ENCODE measurements at regions not wholly inside any gene's neighbourhood (a gene's known extent, or its start where the extent isn't known, plus 50 kb on each side); places are given as distances from the start of the nearest gene placed in this dataset.
"Not testable (repeated sequence)": the region's sequence is repeated elsewhere in the genome, so short reads cannot be mapped to it uniquely, and the experiment has no call there.

DNA sequence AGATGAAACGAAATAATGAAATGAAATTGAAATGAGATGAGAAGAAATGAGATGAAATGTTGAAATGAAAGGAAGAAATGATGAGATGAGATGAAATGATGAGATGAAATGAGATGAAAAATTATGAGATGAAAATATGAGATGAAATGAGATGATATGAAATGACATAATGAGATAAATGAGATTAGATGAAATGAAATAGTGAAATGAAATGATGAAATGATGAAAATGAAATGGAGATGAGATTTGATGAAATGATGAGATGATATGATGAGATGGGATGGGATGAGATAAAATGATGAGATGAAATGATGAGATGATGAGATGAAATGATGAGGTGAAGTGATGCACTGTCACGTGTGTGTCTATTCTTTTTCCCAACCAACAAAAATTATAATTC lies 224.5 kb downstream of the GOLGA6L6 start:
- in situ Hi-C loops (cut with HindIII; ENCODE audit: low pct_unique_long_range_greater_than_20kb, low sequenced_read_pairs); H3K36me3 ChIP-seq (ENCODE audit: control insufficient read depth, insufficient read depth, low read length); CTCF ChIA-PET; intact Hi-C loops (cut with micrococcal nuclease; ENCODE audit: unreplicated experiment); H3K4me3 ChIP-seq (ENCODE audit: low read depth in 2 of 2, low read length in 2 of 2); H3K27me3 ChIP-seq (ENCODE audit: control insufficient read depth, insufficient read depth, low read length); DNase-seq (ENCODE audit: low read depth, low spot score); H3K9me3 ChIP-seq (ENCODE audit: control insufficient read depth, insufficient read depth, low read depth, low read length); ATAC-seq; POLR2A ChIA-PET; H3K27ac ChIP-seq (ENCODE audit: low read length); H3K4me1 ChIP-seq (ENCODE audit: control insufficient read depth, insufficient read depth, low read length); BruUV-seq (replicated peaks): not testable (repeated sequence)

DNA sequence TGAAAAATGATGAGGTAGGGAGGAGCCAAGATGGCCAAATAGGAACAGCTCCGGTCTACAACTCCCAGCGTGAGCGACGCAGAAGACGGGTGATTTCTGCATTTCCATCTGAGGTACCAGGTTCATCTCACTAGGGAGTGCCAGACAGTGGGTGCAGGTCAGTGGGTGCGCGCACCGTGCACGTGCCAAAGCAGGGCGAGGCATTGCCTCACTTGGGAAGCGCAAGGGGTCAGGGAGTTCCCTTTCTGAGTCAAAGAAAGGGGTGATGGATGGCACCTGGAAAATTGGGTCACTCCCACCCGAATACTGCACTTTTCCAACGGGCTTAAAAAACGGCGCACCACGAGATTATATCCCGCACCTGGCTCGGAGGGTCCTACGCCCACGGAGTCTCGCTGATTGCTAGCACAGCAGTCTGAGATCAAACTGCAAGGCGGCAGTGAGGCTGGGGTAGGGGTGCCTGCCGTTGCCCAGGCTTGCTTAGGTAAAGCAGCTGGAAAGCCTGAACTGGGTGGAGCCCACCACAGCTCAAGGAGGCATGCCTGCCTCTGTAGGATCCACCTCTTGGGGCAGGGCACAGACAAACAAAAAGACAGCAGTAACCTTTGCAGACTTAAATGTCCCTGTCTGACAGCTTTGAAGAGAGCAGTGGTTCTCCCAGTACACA lies 230.5 kb downstream of the GOLGA6L6 start:
- POLR2A ChIA-PET; in situ Hi-C loops (cut with HindIII; ENCODE audit: low pct_unique_long_range_greater_than_20kb, low sequenced_read_pairs); H3K4me3 ChIP-seq (ENCODE audit: low read depth in 2 of 2, low read length in 2 of 2); CTCF ChIA-PET; H3K27me3 ChIP-seq (ENCODE audit: control insufficient read depth, insufficient read depth, low read length); BruUV-seq (replicated peaks); H3K9me3 ChIP-seq (ENCODE audit: control insufficient read depth, insufficient read depth, low read depth, low read length); H3K27ac ChIP-seq (ENCODE audit: low read length); intact Hi-C loops (cut with micrococcal nuclease; ENCODE audit: unreplicated experiment); H3K4me1 ChIP-seq (ENCODE audit: control insufficient read depth, insufficient read depth, low read length); ATAC-seq; DNase-seq (ENCODE audit: low read depth, low spot score); H3K36me3 ChIP-seq (ENCODE audit: control insufficient read depth, insufficient read depth, low read length): not testable (repeated sequence)

- BruUV-seq (replicated peaks): no TSS peak
- DNase-seq (ENCODE audit: low read depth, low spot score) (no peak), ATAC-seq (no peak)
- Histone ChIP-seq H3K27me3 (ENCODE audit: control insufficient read depth, insufficient read depth, low read length) (no peaks in the 10 kb centered on the region), H3K27ac (ENCODE audit: low read length) (no peak overlapping the region), H3K4me1 (ENCODE audit: control insufficient read depth, insufficient read depth, low read length) (no peaks in the 10 kb centered on the region), H3K36me3 (ENCODE audit: control insufficient read depth, insufficient read depth, low read length) (no peaks in the 10 kb centered on the region), H3K9me3 (ENCODE audit: control insufficient read depth, insufficient read depth, low read depth, low read length) (no peaks in the 10 kb centered on the region), H3K4me3 (ENCODE audit: low read depth in 2 of 2, low read length in 2 of 2) (no peak overlapping the region)
- POLR2A ChIA-PET: no interaction called here
- CTCF ChIA-PET: no interaction called here
- TF ChIP-seq SIN3A (IDR thresholded peaks at IDR 0.05; ENCODE audit: borderline replicate concordance, insufficient read depth, low read depth, low read length): no peak
- TF ChIP-seq, protein P1, sequence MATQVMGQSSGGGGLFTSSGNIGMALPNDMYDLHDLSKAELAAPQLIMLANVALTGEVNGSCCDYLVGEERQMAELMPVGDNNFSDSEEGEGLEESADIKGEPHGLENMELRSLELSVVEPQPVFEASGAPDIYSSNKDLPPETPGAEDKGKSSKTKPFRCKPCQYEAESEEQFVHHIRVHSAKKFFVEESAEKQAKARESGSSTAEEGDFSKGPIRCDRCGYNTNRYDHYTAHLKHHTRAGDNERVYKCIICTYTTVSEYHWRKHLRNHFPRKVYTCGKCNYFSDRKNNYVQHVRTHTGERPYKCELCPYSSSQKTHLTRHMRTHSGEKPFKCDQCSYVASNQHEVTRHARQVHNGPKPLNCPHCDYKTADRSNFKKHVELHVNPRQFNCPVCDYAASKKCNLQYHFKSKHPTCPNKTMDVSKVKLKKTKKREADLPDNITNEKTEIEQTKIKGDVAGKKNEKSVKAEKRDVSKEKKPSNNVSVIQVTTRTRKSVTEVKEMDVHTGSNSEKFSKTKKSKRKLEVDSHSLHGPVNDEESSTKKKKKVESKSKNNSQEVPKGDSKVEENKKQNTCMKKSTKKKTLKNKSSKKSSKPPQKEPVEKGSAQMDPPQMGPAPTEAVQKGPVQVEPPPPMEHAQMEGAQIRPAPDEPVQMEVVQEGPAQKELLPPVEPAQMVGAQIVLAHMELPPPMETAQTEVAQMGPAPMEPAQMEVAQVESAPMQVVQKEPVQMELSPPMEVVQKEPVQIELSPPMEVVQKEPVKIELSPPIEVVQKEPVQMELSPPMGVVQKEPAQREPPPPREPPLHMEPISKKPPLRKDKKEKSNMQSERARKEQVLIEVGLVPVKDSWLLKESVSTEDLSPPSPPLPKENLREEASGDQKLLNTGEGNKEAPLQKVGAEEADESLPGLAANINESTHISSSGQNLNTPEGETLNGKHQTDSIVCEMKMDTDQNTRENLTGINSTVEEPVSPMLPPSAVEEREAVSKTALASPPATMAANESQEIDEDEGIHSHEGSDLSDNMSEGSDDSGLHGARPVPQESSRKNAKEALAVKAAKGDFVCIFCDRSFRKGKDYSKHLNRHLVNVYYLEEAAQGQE (IDR thresholded peaks at IDR 0.05; ENCODE audit: insufficient read depth in 1 of 2, low read depth in 2 of 2, low read length in 1 of 2): no peak
- TF ChIP-seq, protein P2, sequence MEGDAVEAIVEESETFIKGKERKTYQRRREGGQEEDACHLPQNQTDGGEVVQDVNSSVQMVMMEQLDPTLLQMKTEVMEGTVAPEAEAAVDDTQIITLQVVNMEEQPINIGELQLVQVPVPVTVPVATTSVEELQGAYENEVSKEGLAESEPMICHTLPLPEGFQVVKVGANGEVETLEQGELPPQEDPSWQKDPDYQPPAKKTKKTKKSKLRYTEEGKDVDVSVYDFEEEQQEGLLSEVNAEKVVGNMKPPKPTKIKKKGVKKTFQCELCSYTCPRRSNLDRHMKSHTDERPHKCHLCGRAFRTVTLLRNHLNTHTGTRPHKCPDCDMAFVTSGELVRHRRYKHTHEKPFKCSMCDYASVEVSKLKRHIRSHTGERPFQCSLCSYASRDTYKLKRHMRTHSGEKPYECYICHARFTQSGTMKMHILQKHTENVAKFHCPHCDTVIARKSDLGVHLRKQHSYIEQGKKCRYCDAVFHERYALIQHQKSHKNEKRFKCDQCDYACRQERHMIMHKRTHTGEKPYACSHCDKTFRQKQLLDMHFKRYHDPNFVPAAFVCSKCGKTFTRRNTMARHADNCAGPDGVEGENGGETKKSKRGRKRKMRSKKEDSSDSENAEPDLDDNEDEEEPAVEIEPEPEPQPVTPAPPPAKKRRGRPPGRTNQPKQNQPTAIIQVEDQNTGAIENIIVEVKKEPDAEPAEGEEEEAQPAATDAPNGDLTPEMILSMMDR (IDR thresholded peaks at IDR 0.05): no peak
- no peak for TF ChIP-seq TCF7L2 (IDR thresholded peaks at IDR 0.05; ENCODE audit: low read depth, low read length)
- in situ Hi-C loops (cut with HindIII; ENCODE audit: low pct_unique_long_range_greater_than_20kb, low sequenced_read_pairs) (no loop called here), intact Hi-C loops (cut with micrococcal nuclease; ENCODE audit: unreplicated experiment) (no loop called here)
These were observed 231.0 kb downstream of the GOLGA6L6 start for GRCh38 chr15:20310603-20311002.

- DNase-seq (ENCODE audit: low read depth, low spot score); CTCF ChIA-PET; in situ Hi-C loops (cut with HindIII; ENCODE audit: low pct_unique_long_range_greater_than_20kb, low sequenced_read_pairs); H3K4me1 ChIP-seq (ENCODE audit: control insufficient read depth, insufficient read depth, low read length); POLR2A ChIA-PET; intact Hi-C loops (cut with micrococcal nuclease; ENCODE audit: unreplicated experiment); H3K9me3 ChIP-seq (ENCODE audit: control insufficient read depth, insufficient read depth, low read depth, low read length); ATAC-seq; H3K27ac ChIP-seq (ENCODE audit: low read length); H3K36me3 ChIP-seq (ENCODE audit: control insufficient read depth, insufficient read depth, low read length); H3K27me3 ChIP-seq (ENCODE audit: control insufficient read depth, insufficient read depth, low read length); BruUV-seq (replicated peaks); H3K4me3 ChIP-seq (ENCODE audit: low read depth in 2 of 2, low read length in 2 of 2): not testable (repeated sequence)
These were observed 231.6 kb downstream of the GOLGA6L6 start for GRCh38 chr15:20309966-20310365.

- DNase-seq (ENCODE audit: low read depth, low spot score); H3K27ac ChIP-seq (ENCODE audit: low read length); H3K9me3 ChIP-seq (ENCODE audit: control insufficient read depth, insufficient read depth, low read depth, low read length); ATAC-seq; H3K4me1 ChIP-seq (ENCODE audit: control insufficient read depth, insufficient read depth, low read length); BruUV-seq (replicated peaks); POLR2A ChIA-PET; in situ Hi-C loops (cut with HindIII; ENCODE audit: low pct_unique_long_range_greater_than_20kb, low sequenced_read_pairs); H3K36me3 ChIP-seq (ENCODE audit: control insufficient read depth, insufficient read depth, low read length); H3K27me3 ChIP-seq (ENCODE audit: control insufficient read depth, insufficient read depth, low read length); H3K4me3 ChIP-seq (ENCODE audit: low read depth in 2 of 2, low read length in 2 of 2); CTCF ChIA-PET; intact Hi-C loops (cut with micrococcal nuclease; ENCODE audit: unreplicated experiment): not testable (repeated sequence)
These were observed 232.2 kb downstream of the GOLGA6L6 start for GRCh38 chr15:20309395-20309794.

Data from Panc1 (cell line).